Ovary (tissue), 7 donors: ENCODE measurements at regions not wholly inside any gene's neighbourhood (a gene's known extent, or its start where the extent isn't known, plus 50 kb on each side); places are given as distances from the start of the nearest gene placed in this dataset.

Experiments
- DNase-seq, 5 donors: peaks; one replicate each; pipeline ENCODE4 v3.0.0-alpha.2; 2019 to 2020
- H3K27ac ChIP-seq, 2 donors: fragments of 200-600 bp; one replicate each; pipeline versions ENCODE4 v1.5.1 to v1.8.0; 2019 to 2022
- H3K27me3 ChIP-seq: fragments of 200-600 bp; one replicate; pipeline ENCODE4 v1.8.0; 2022
- H3K36me3 ChIP-seq: fragments of 200-600 bp; sonication (generic); one replicate; pipeline ENCODE4 v1.5.1; 2019
- H3K4me1 ChIP-seq: one replicate; pipeline ENCODE4 v1.8.1; 2013; ENCODE audit warnings: mild to moderate bottlenecking, moderate library complexity; ENCODE audit not compliant: insufficient read depth
- H3K4me3 ChIP-seq: fragments of 200-600 bp; sonication (generic); one replicate; pipeline ENCODE4 v1.5.1; 2017
- H3K9me3 ChIP-seq, 2 donors: fragments of 200-600 bp in 1 of 2; sonication (generic) in 1 of 2; one replicate each; pipeline versions ENCODE4 v1.5.1 to v1.8.1; 2013 to 2019; ENCODE audit warnings: mild to moderate bottlenecking in 1 of 2, moderate library complexity in 1 of 2
- EP300 ChIP-seq: sonication (generic); formaldehyde crosslinking; IDR thresholded peaks from one replicate; pipeline ENCODE4 v1.6.1; 2017; ENCODE audit warnings: antibody characterized with exemption
- POLR2A ChIP-seq: fragments of 450-650 bp; IDR thresholded peaks from one replicate; pipeline ENCODE4 v1.6.1; 2017; ENCODE audit warnings: antibody characterized with exemption, mild to moderate bottlenecking, moderate library complexity
- WGBS, 3 donors: extraction: QIAGEN DNeasy Blood & Tissue Kit in 1 of 3; methylation state at CpG; one replicate each; pipeline versions ENCODE4 v1.1.5 to v1.1.7; 2013 to 2017; 5-methylcytosine and 5-hydroxymethylcytosine counted together
- intact Hi-C, 4 donors: fragments of 100-400 bp; cut with DNase I; formaldehyde crosslinking; loops; one replicate each; pipeline versions ENCODE4 v1.11.0 to v1.15.1; 2022 to 2023
- TF ChIP-seq, protein P1 (sequence below), 3 donors: fragments of 450-650 bp in 2 of 3; fragments of 200-600 bp in 1 of 3; IDR thresholded peaks; one replicate each; pipeline versions ENCODE4 v1.5.1 to v1.8.0; 2016 to 2022; ENCODE audit warnings: antibody characterized with exemption in 3 of 3, mild to moderate bottlenecking in 1 of 3
- donor health status: DM: no; HTN: no; CAD: no; lungs with moderate emphysema.
- donor health status: DM: no; HTN: no; CAD: no.
- donor health status: Bipolar disorder and iron deficiency.
- donor health status: DM: no; HTN: no; CAD: no.
- donor health status: DM: yes; HTN: yes; CAD: no.

DNA sequence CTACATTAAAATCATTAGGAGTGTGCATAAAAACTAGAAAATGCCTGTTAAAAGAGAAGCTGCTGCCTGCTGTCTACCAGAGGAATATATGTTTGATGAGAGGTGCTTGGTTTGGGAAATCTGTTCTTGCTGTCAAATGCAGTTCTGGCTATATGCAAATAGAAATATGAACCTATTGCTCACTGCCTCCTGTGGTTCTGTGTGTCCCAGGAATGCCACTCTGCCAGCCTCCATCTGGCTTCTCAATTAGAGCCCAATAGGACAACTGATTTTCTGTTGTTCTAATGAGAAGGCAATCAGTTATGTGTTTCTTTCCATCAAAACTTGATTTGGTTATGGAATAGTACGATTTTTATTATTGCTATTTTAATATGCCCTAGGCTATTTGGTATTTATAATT, 759.7 kb downstream of the HDGFL1 start:
- Histone ChIP-seq H3K4me3 (no peak overlapping the region), H3K27me3 (no peaks in the 10 kb centered on the region), H3K27ac (no peak overlapping the region), H3K4me1 (no peaks in the 10 kb centered on the region), H3K36me3 (no peaks in the 10 kb centered on the region), H3K9me3 (no peaks in the 10 kb centered on the region)
- intact Hi-C loops = no loop called here
- no peak for DNase-seq
- TF ChIP-seq, protein P1, sequence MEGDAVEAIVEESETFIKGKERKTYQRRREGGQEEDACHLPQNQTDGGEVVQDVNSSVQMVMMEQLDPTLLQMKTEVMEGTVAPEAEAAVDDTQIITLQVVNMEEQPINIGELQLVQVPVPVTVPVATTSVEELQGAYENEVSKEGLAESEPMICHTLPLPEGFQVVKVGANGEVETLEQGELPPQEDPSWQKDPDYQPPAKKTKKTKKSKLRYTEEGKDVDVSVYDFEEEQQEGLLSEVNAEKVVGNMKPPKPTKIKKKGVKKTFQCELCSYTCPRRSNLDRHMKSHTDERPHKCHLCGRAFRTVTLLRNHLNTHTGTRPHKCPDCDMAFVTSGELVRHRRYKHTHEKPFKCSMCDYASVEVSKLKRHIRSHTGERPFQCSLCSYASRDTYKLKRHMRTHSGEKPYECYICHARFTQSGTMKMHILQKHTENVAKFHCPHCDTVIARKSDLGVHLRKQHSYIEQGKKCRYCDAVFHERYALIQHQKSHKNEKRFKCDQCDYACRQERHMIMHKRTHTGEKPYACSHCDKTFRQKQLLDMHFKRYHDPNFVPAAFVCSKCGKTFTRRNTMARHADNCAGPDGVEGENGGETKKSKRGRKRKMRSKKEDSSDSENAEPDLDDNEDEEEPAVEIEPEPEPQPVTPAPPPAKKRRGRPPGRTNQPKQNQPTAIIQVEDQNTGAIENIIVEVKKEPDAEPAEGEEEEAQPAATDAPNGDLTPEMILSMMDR (IDR thresholded peaks at IDR 0.05) = no peak
- TF ChIP-seq EP300 = no peak
- no peak for TF ChIP-seq POLR2A
- WGBS, 3 donors = 88 to 97% (median 91%) methylated on average over 1 of the region's 1 CpG

GRCh38 chr6:23330632-23331031, 761.3 kb downstream of the HDGFL1 start:
- no peaks in the 10 kb centered on the region for H3K27me3 ChIP-seq
- intact Hi-C loops = no loop called here
- no peak overlapping the region for H3K27ac ChIP-seq
- no peaks in the 10 kb centered on the region for H3K9me3 ChIP-seq
- H3K36me3 ChIP-seq = no peaks in the 10 kb centered on the region
- 94 to 96% (median 95%) methylated on average over 3 of the region's 3 CpGs for WGBS, 3 donors
- no peaks in the 10 kb centered on the region for H3K4me1 ChIP-seq
- no peak overlapping the region for H3K4me3 ChIP-seq
- TF ChIP-seq, protein P1 (IDR thresholded peaks at IDR 0.05) = no peak
- no peak for TF ChIP-seq POLR2A
- TF ChIP-seq EP300 = no peak
- no peak for DNase-seq

- no peaks in the 10 kb centered on the region for H3K27me3 ChIP-seq
- DNase-seq = no peak
- intact Hi-C loops = no loop called here
- TF ChIP-seq EP300 (no peak), POLR2A (no peak)
- TF ChIP-seq, protein P1 (IDR thresholded peaks at IDR 0.05) = no peak
- no peak overlapping the region for H3K27ac ChIP-seq
- H3K4me1 ChIP-seq = no peaks in the 10 kb centered on the region
- no peak overlapping the region for H3K4me3 ChIP-seq
- WGBS, 3 donors = 71 to 75% (median 75%) methylated on average over 5 of the region's 5 CpGs
- H3K9me3 ChIP-seq = no peaks in the 10 kb centered on the region
- H3K36me3 ChIP-seq = no peaks in the 10 kb centered on the region
These were observed 765.0 kb downstream of the HDGFL1 start for GRCh38 chr6:23334360-23334759.

GRCh38 chr6:23335894-23336293, 766.5 kb downstream of the HDGFL1 start:
- Histone ChIP-seq H3K9me3 (no peaks in the 10 kb centered on the region), H3K36me3 (no peaks in the 10 kb centered on the region), H3K4me1 (no peaks in the 10 kb centered on the region), H3K4me3 (no peak overlapping the region), H3K27ac (no peak overlapping the region), H3K27me3 (no peaks in the 10 kb centered on the region)
- DNase-seq = no peak
- TF ChIP-seq, protein P1 (IDR thresholded peaks at IDR 0.05) = no peak
- TF ChIP-seq EP300 (no peak), POLR2A (no peak)
- WGBS, 3 donors = 94 to 97% (median 96%) methylated on average over 2 of the region's 2 CpGs
- intact Hi-C loops = no loop called here

- H3K27me3 ChIP-seq = no peaks in the 10 kb centered on the region
- no peaks in the 10 kb centered on the region for H3K4me1 ChIP-seq
- WGBS, 3 donors = 82 to 87% (median 86%) methylated on average over 3 of the region's 3 CpGs
- TF ChIP-seq EP300 (no peak), POLR2A (no peak)
- TF ChIP-seq, protein P1 (IDR thresholded peaks at IDR 0.05) = no peak
- no peak overlapping the region for H3K27ac ChIP-seq
- no peak overlapping the region for H3K4me3 ChIP-seq
- H3K36me3 ChIP-seq = no peaks in the 10 kb centered on the region
- no peaks in the 10 kb centered on the region for H3K9me3 ChIP-seq
- DNase-seq = no peak
- intact Hi-C loops = no loop called here
These were observed 769.9 kb downstream of the HDGFL1 start for GRCh38 chr6:23339268-23339667.
